Cardiac muscle cell (in vitro differentiated cells and primary cell): ENCODE measurements at regions not wholly inside any gene's neighbourhood (a gene's known extent, or its start where the extent isn't known, plus 50 kb on each side); places are given as distances from the start of the nearest gene placed in this dataset.
A peak's percentile ranks its signal among the peaks of the same experiment; 100 is the strongest.

ENCODE experiments used
- DNase-seq, 2 donors: peaks; one replicate each; pipeline versions ENCODE4 v3.0.0 to v3.0.0-alpha.2; 2010 to 2017; ENCODE audit warnings: low read depth in 1 of 2, low spot score in 1 of 2
- H3K27ac ChIP-seq: fragments of 200-600 bp; sonication (generic); 2 replicates; pipeline ENCODE4 v1.5.1; 2016
- H3K27me3 ChIP-seq: fragments of 200-600 bp; sonication (generic); 2 replicates; pipeline ENCODE4 v1.6.0; 2016; ENCODE audit warnings: control low read depth
- H3K36me3 ChIP-seq: fragments of 200-600 bp; sonication (generic); 2 replicates; pipeline ENCODE4 v1.5.1; 2016; ENCODE audit warnings: control low read depth
- H3K4me1 ChIP-seq: fragments of 200-600 bp; sonication (generic); 2 replicates; pipeline ENCODE4 v1.8.1; 2017; ENCODE audit warnings: low read depth, mild to moderate bottlenecking, mixed run types
- H3K4me3 ChIP-seq: fragments of 200-600 bp; sonication (generic); 2 replicates; pipeline ENCODE4 v1.5.1; 2016; ENCODE audit warnings: mild to moderate bottlenecking
- H3K9me3 ChIP-seq: fragments of 200-600 bp; sonication (generic); 2 replicates; pipeline ENCODE4 v1.5.1; 2017; ENCODE audit warnings: low read depth, mild to moderate bottlenecking, control low read depth
- CTCF ChIP-seq: IDR thresholded peaks from 2 replicates; pipeline ENCODE4 v1.5.1; 2012; ENCODE audit warnings: low read depth, mild to moderate bottlenecking, low read length

- no peak overlapping the region for H3K4me3 ChIP-seq
- TF ChIP-seq CTCF = no peak
- H3K27me3 ChIP-seq = no peaks in the 10 kb centered on the region
- no peaks in the 10 kb centered on the region for H3K9me3 ChIP-seq
- H3K27ac ChIP-seq = no peak overlapping the region
- no peak for DNase-seq
- H3K4me1 ChIP-seq = no peaks in the 10 kb centered on the region
- H3K36me3 ChIP-seq = no peaks in the 10 kb centered on the region
Observed at GRCh38 chr7:142364551-142364950, 106.7 kb upstream of the PRSS58 start.

- no peak for DNase-seq
- Histone ChIP-seq H3K27me3 (no peaks in the 10 kb centered on the region), H3K36me3 (no peaks in the 10 kb centered on the region), H3K27ac (no peak overlapping the region), H3K9me3 (no peaks in the 10 kb centered on the region), H3K4me3 (no peak overlapping the region), H3K4me1 (no peaks in the 10 kb centered on the region)
- no peak for TF ChIP-seq CTCF
Observed at GRCh38 chr7:142362349-142362748, 104.5 kb upstream of the PRSS58 start.

GRCh38 chr7:142359694-142360279 is 101.9 kb upstream of the PRSS58 start:
- H3K4me3 ChIP-seq = no peak overlapping the region
- no peaks in the 10 kb centered on the region for H3K27me3 ChIP-seq
- no peaks in the 10 kb centered on the region for H3K9me3 ChIP-seq
- no peaks in the 10 kb centered on the region for H3K36me3 ChIP-seq
- no peaks in the 10 kb centered on the region for H3K4me1 ChIP-seq
- H3K27ac ChIP-seq = no peak overlapping the region
- DNase-seq = peak in 1 of 2 donors; percentile 24
- no peak for TF ChIP-seq CTCF

GRCh38 chr7:142357953-142358520 is 100.2 kb upstream of the PRSS58 start:
- no peaks in the 10 kb centered on the region for H3K36me3 ChIP-seq
- H3K27me3 ChIP-seq = no peaks in the 10 kb centered on the region
- H3K4me1 ChIP-seq = no peaks in the 10 kb centered on the region
- H3K27ac ChIP-seq = no peak overlapping the region
- peak; percentile 69 to 86 for DNase-seq
- no peaks in the 10 kb centered on the region for H3K9me3 ChIP-seq
- TF ChIP-seq CTCF = peak; percentile 84
- no peak overlapping the region for H3K4me3 ChIP-seq

GRCh38 chr7:142356166-142356565 is 98.3 kb upstream of the PRSS58 start:
- DNase-seq = no peak

More at GRCh38 chr7:142356166-142356565, 98.3 kb upstream of the PRSS58 start:
- Histone ChIP-seq H3K36me3 (no peaks in the 10 kb centered on the region), H3K4me3 (no peak overlapping the region), H3K27ac (no peak overlapping the region), H3K9me3 (no peaks in the 10 kb centered on the region), H3K27me3 (no peaks in the 10 kb centered on the region), H3K4me1 (no peaks in the 10 kb centered on the region)
- TF ChIP-seq CTCF = no peak
